Lung (tissue), 11 donors: ENCODE measurements at regions not wholly inside any gene's neighbourhood (a gene's known extent, or its start where the extent isn't known, plus 50 kb on each side); places are given as distances from the start of the nearest gene placed in this dataset.
A peak's percentile ranks its signal among the peaks of the same experiment; 100 is the strongest.

Experiments used
- ATAC-seq: fragments of 200-7000 bp; cut with Tn5 transposase; one replicate; pipeline ENCODE4 v1.9.1; 2020; ENCODE audit warnings: moderate number of reproducible peaks; ENCODE audit not compliant: insufficient read depth, low FRiP score
- DNase-seq, 3 donors: peaks; one replicate each; pipeline ENCODE4 v3.0.0-alpha.2; 2013 to 2017
- H3K27ac ChIP-seq, 2 donors: one replicate each; pipeline ENCODE4 v1.5.1; 2013; ENCODE audit warnings: mild to moderate bottlenecking in 2 of 2, moderate library complexity in 2 of 2, control low read depth in 1 of 2, inconsistent platforms in 1 of 2, low read depth in 1 of 2, low read length in 1 of 2
- H3K27me3 ChIP-seq, 3 donors: one replicate each; pipeline ENCODE4 v1.5.1; 2013; ENCODE audit warnings: low read length in 2 of 3; ENCODE audit not compliant: control insufficient read depth in 3 of 3, insufficient read depth in 3 of 3
- H3K36me3 ChIP-seq, 4 donors: one replicate each; pipeline ENCODE4 v1.5.1; 2013; ENCODE audit warnings: low read length in 4 of 4, mild to moderate bottlenecking in 1 of 4, moderate library complexity in 1 of 4; ENCODE audit not compliant: control insufficient read depth in 4 of 4, insufficient read depth in 4 of 4
- H3K4me1 ChIP-seq, 5 donors: one replicate each; pipeline ENCODE4 v1.5.1; 2013; ENCODE audit warnings: low read length in 5 of 5, mild to moderate bottlenecking in 2 of 5, moderate library complexity in 1 of 5; ENCODE audit not compliant: control insufficient read depth in 5 of 5, insufficient read depth in 5 of 5
- H3K4me3 ChIP-seq: one replicate; pipeline ENCODE4 v1.5.1; 2013; ENCODE audit warnings: mild to moderate bottlenecking, control low read depth, moderate library complexity
- H3K9ac ChIP-seq, 2 donors: one replicate each; pipeline ENCODE4 v1.5.1; 2013; ENCODE audit warnings: low read length in 2 of 2, control low read depth in 1 of 2; ENCODE audit not compliant: insufficient read depth in 1 of 2
- H3K9me3 ChIP-seq, 4 donors: one replicate each; pipeline ENCODE4 v1.5.1; 2013; ENCODE audit warnings: low read length in 3 of 4, mild to moderate bottlenecking in 1 of 4, moderate library complexity in 1 of 4; ENCODE audit not compliant: control insufficient read depth in 4 of 4, insufficient read depth in 3 of 4
- CTCF ChIP-seq: IDR thresholded peaks from 2 replicates; pipeline ENCODE4 v1.5.1; 2012; ENCODE audit warnings: mild to moderate bottlenecking; ENCODE audit errors: control extremely low read depth, extremely low read depth
- WGBS, 2 donors: extraction: QIAGEN DNeasy Blood & Tissue Kit; methylation state at CpG; one replicate each; pipeline ENCODE4 v1.1.7; 2013; 5-methylcytosine and 5-hydroxymethylcytosine counted together
- donor health status: control.
- donor health status: control.
- donor health status: Bipolar disorder and iron deficiency.
- donor health status: healthy.
- donor health status: DM: yes; HTN: yes; CAD: no.

GRCh38 chr7:45992826-45993225 is 71.8 kb upstream of the IGFBP3 start:
- Histone ChIP-seq H3K27me3 (no peaks in the 10 kb centered on the region), H3K9me3 (peaks cover 0 to 6% (median 3%) of the 10 kb centered on the region in 4 donors), H3K9ac (no peak overlapping the region), H3K4me1 (peaks cover 0 to 11% (median 0%) of the 10 kb centered on the region in 5 donors), H3K27ac (no peak overlapping the region), H3K36me3 (no peaks in the 10 kb centered on the region), H3K4me3 (no peak overlapping the region)
- 68 to 73% methylated on average over 4 of the region's 4 CpGs for whole genome bisulfite sequencing, 2 donors
- ATAC-seq (no peak), DNase-seq (peak in 2 of 3 donors; percentile 34 to 38)
- no peak for TF ChIP-seq CTCF

- no peak for DNase-seq
- Histone ChIP-seq H3K27me3 (no peaks in the 10 kb centered on the region), H3K9me3 (peaks cover 0 to 2% (median 0%) of the 10 kb centered on the region in 4 donors), H3K27ac (no peak overlapping the region), H3K9ac (no peak overlapping the region), H3K4me1 (peaks cover 0 to 11% (median 0%) of the 10 kb centered on the region in 5 donors), H3K4me3 (no peak overlapping the region), H3K36me3 (no peaks in the 10 kb centered on the region)
- WGBS, 2 donors = 46 to 49% methylated on average over 3 of the region's 3 CpGs
- TF ChIP-seq CTCF = no peak
- ATAC-seq = no peak
These were observed 69.2 kb upstream of the IGFBP3 start for GRCh38 chr7:45990276-45990675.

- WGBS, 2 donors = 84 to 87% methylated on average over 9 of the region's 9 CpGs
- peaks cover 0 to 11% (median 0%) of the 10 kb centered on the region in 5 donors for H3K4me1 ChIP-seq
- no peak for DNase-seq
- no peak overlapping the region for H3K4me3 ChIP-seq
- TF ChIP-seq CTCF = no peak
- H3K9ac ChIP-seq = no peak overlapping the region
- peaks cover 0 to 2% (median 0%) of the 10 kb centered on the region in 4 donors for H3K9me3 ChIP-seq
- H3K27me3 ChIP-seq = no peaks in the 10 kb centered on the region
- H3K27ac ChIP-seq = no peak overlapping the region
- H3K36me3 ChIP-seq = no peaks in the 10 kb centered on the region
- ATAC-seq = no peak
These were observed 67.5 kb upstream of the IGFBP3 start for GRCh38 chr7:45988405-45989057.
